Keratinocyte (primary cell): ENCODE measurements at regions not wholly inside any gene's neighbourhood (a gene's known extent, or its start where the extent isn't known, plus 50 kb on each side); places are given as distances from the start of the nearest gene placed in this dataset.
A peak's percentile ranks its signal among the peaks of the same experiment; 100 is the strongest.

Experiments
- DNase-seq: peaks from one replicate; pipeline ENCODE4 v3.0.0-alpha.2; 2011; ENCODE audit warnings: low read depth, missing footprints, low spot score
- FAIRE-seq: peaks from 2 replicates; lab custom pipeline; 2011; peaks lifted over from hg19 to GRCh38; lab: Jason Lieb, UNC
- H2AFZ ChIP-seq: 2 replicates; pipeline ENCODE4 v1.6.0; 2012; ENCODE audit warnings: low read length, control low read depth, inconsistent platforms; ENCODE audit not compliant: control insufficient read depth
- H3K27ac ChIP-seq: 2 replicates; pipeline ENCODE4 v1.5.1; 2011; ENCODE audit warnings: low read length; ENCODE audit not compliant: control insufficient read depth, insufficient read depth
- H3K27me3 ChIP-seq: 3 replicates; pipeline ENCODE4 v1.6.0; 2011; ENCODE audit warnings: low read length; ENCODE audit not compliant: control insufficient read depth, insufficient read depth; ENCODE audit errors: extremely low read depth
- H3K36me3 ChIP-seq, 2 experiments: 2 replicates in 1 of 2; 3 replicates in 1 of 2; pipeline ENCODE4 v1.5.1; 2011; ENCODE audit warnings: low read length in 2 of 2, mild to moderate bottlenecking in 1 of 2; ENCODE audit not compliant: control insufficient read depth in 2 of 2, insufficient read depth in 2 of 2; ENCODE audit errors: extremely low read depth in 1 of 2
- H3K4me1 ChIP-seq: 3 replicates; pipeline ENCODE4 v1.5.1; 2011; ENCODE audit warnings: low read length; ENCODE audit not compliant: control insufficient read depth, insufficient read depth; ENCODE audit errors: extremely low read depth
- H3K4me2 ChIP-seq: 3 replicates; pipeline ENCODE4 v1.6.0; 2011; ENCODE audit warnings: low read depth, low read length; ENCODE audit not compliant: control insufficient read depth, insufficient read depth; ENCODE audit errors: extremely low read depth
- H3K4me3 ChIP-seq, 3 experiments: fragments of 200-600 bp in 1 of 3; sonication (generic) in 1 of 3; 2 replicates in 2 of 3; 3 replicates in 1 of 3; pipeline ENCODE4 v1.5.1; 2011 to 2016; ENCODE audit warnings: low read length in 3 of 3, mild to moderate bottlenecking in 3 of 3, control low read depth in 2 of 3, inconsistent platforms in 1 of 3, low read depth in 1 of 3, mixed read lengths in 1 of 3, mixed run types in 1 of 3, moderate library complexity in 1 of 3; ENCODE audit not compliant: control insufficient read depth in 2 of 3, insufficient read depth in 2 of 3; ENCODE audit errors: extremely low read depth in 1 of 3
- H3K79me2 ChIP-seq: 2 replicates; pipeline ENCODE4 v1.6.0; 2012; ENCODE audit warnings: low read length; ENCODE audit not compliant: control insufficient read depth, insufficient read depth
- H3K9ac ChIP-seq: 3 replicates; pipeline ENCODE4 v1.6.0; 2011; ENCODE audit warnings: low read length; ENCODE audit not compliant: control insufficient read depth, insufficient read depth; ENCODE audit errors: extremely low read depth
- H3K9me1 ChIP-seq: 3 replicates; pipeline ENCODE4 v1.6.0; 2011; ENCODE audit warnings: low read length; ENCODE audit not compliant: control insufficient read depth, insufficient read depth; ENCODE audit errors: extremely low read depth
- H3K9me3 ChIP-seq: 2 replicates; pipeline ENCODE4 v1.5.1; 2012; ENCODE audit warnings: low read depth, low read length; ENCODE audit not compliant: control insufficient read depth
- H4K20me1 ChIP-seq: 3 replicates; pipeline ENCODE4 v1.6.0; 2011; ENCODE audit warnings: low read length; ENCODE audit not compliant: control insufficient read depth, insufficient read depth; ENCODE audit errors: extremely low read depth
- CTCF ChIP-seq, 3 experiments: IDR thresholded peaks in 1 of 3; conservative IDR thresholded peaks in 1 of 3; optimal IDR thresholded peaks in 1 of 3; 2 replicates in 2 of 3; 3 replicates in 1 of 3; pipeline versions ENCODE3 to v1.5.1; 2011; ENCODE audit warnings: low read length in 3 of 3, mild to moderate bottlenecking in 3 of 3, moderate library complexity in 2 of 3, control low read depth in 1 of 3, inconsistent platforms in 1 of 3; ENCODE audit not compliant: insufficient read depth in 2 of 3; ENCODE audit errors: extremely low read depth in 1 of 3
- EZH2 ChIP-seq: IDR thresholded peaks from one replicate; pipeline ENCODE4 v1.6.1; 2012; ENCODE audit warnings: inconsistent platforms, mild to moderate bottlenecking, low read length, moderate library complexity
- dilution Hi-C: fragments of 300-500 bp; cut with MboI; formaldehyde crosslinking; loops from one replicate; pipeline ENCODE4 v1.7.0; 2020; ENCODE audit warnings: low sequenced_read_pairs; ENCODE audit not compliant: extremely low pct_ligation_motif_present

DNA sequence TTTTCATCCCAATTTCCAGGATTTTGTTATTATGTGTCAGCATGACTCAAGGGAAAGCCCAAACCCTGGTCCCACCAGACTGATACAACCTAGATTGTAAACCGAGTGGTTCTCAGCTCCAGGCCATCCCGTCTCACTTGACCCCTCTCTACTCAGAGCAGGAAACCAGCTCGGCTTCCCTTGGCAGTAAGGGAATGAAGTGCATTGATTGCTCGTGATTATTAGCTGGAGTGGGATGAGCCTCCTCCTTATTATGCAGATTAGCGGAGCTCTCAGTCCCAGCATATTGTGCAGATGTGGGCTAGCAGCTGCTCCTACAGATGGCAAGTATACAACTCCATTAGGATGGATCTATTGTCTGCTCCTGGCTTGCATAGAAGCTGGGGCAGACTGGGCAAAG lies 167.6 kb downstream of the LNPK start:
- dilution Hi-C loops: no loop called here
- FAIRE-seq (peak; percentile 13), DNase-seq (no peak)
- H3K27ac ChIP-seq: no peak overlapping the region
- peaks cover 8% of the 10 kb centered on the region for H3K4me1 ChIP-seq
- H3K36me3 ChIP-seq: no peaks in the 10 kb centered on the region
- no peaks in the 10 kb centered on the region for H3K79me2 ChIP-seq
- TF ChIP-seq CTCF (optimal IDR thresholded peaks at IDR 0.05 in 1 of 3, IDR thresholded peaks at IDR 0.05 in 1 of 3, conservative IDR thresholded peaks at IDR 0.05 in 1 of 3; ENCODE audit: extremely low read depth in 1 of 3, insufficient read depth in 2 of 3, low read length in 3 of 3) (no peak), EZH2 (no peak)
- no peak overlapping the region for H3K4me3 ChIP-seq
- no peak overlapping the region for H3K9ac ChIP-seq
- H3K27me3 ChIP-seq: no peaks in the 10 kb centered on the region
- no peak overlapping the region for H2AFZ ChIP-seq
- no peaks in the 10 kb centered on the region for H3K9me1 ChIP-seq
- H3K4me2 ChIP-seq: no peak overlapping the region
- H3K9me3 ChIP-seq: no peaks in the 10 kb centered on the region
- H4K20me1 ChIP-seq: no peaks in the 10 kb centered on the region

DNA sequence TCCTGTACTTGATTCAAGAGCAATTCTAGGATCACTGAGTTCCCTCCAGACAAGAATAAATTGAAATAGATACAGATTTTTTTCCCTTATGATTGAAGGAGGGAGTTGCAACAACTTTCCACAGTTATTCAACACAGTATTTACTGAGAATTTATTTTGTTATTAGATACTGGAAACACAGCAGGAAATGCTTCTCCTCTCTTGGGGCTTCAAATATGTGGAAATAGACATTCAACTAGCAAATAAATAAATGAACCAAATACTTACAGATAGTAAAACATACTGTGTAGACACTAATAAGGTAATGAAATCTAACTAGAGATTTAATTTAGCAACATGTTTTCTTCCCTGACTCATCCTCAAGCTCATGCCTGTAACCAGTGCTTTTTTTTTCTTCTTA lies 169.2 kb downstream of the LNPK start:
- H3K27ac ChIP-seq: no peak overlapping the region
- no peak overlapping the region for H3K9ac ChIP-seq
- H4K20me1 ChIP-seq: no peaks in the 10 kb centered on the region
- DNase-seq: no peak
- no peak overlapping the region for H3K4me2 ChIP-seq
- H3K4me3 ChIP-seq: no peak overlapping the region
- H3K9me3 ChIP-seq: no peaks in the 10 kb centered on the region
- H2AFZ ChIP-seq: no peak overlapping the region
- H3K27me3 ChIP-seq: no peaks in the 10 kb centered on the region
- dilution Hi-C loops: no loop called here
- no peak for TF ChIP-seq CTCF (optimal IDR thresholded peaks at IDR 0.05 in 1 of 3, IDR thresholded peaks at IDR 0.05 in 1 of 3, conservative IDR thresholded peaks at IDR 0.05 in 1 of 3; ENCODE audit: extremely low read depth in 1 of 3, insufficient read depth in 2 of 3, low read length in 3 of 3)
- no peak for TF ChIP-seq EZH2
- peaks cover 8% of the 10 kb centered on the region for H3K4me1 ChIP-seq
- H3K9me1 ChIP-seq: no peaks in the 10 kb centered on the region
- no peaks in the 10 kb centered on the region for H3K36me3 ChIP-seq
- no peak for FAIRE-seq
- no peaks in the 10 kb centered on the region for H3K79me2 ChIP-seq
